ENCODE measurements at regions not wholly inside any gene's neighbourhood (a gene's known extent, or its start where the extent isn't known, plus 50 kb on each side); places are given as distances from the start of the nearest gene placed in this dataset.

GRCh38 chr14:101189266-101189665 lies 285.7 kb upstream of the RTL1 start:
- no peak for TF ChIP-seq EZH2 (IDR thresholded peaks at IDR 0.05)
- TF ChIP-seq POLR2AphosphoS5 (IDR thresholded peaks at IDR 0.05; ENCODE audit: low read depth, low read length): no peak
- TF ChIP-seq TCF7L2 (IDR thresholded peaks at IDR 0.05; ENCODE audit: borderline replicate concordance, extremely low read depth, insufficient read depth, insufficient read length): no peak
- TF ChIP-seq CTCF (IDR thresholded peaks at IDR 0.05 in 2 of 3, conservative IDR thresholded peaks at IDR 0.05 in 1 of 3; ENCODE audit: borderline replicate concordance in 1 of 3, insufficient read depth in 1 of 3, low read depth in 2 of 3, low read length in 2 of 3): no peak
- no peak for TF ChIP-seq EGR1 (IDR thresholded peaks at IDR 0.05; ENCODE audit: low read depth)
- TF ChIP-seq, protein P1, sequence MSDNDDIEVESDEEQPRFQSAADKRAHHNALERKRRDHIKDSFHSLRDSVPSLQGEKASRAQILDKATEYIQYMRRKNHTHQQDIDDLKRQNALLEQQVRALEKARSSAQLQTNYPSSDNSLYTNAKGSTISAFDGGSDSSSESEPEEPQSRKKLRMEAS (IDR thresholded peaks at IDR 0.05): no peak
- TF ChIP-seq POLR2A (IDR thresholded peaks at IDR 0.05; ENCODE audit: borderline replicate concordance, extremely low read depth, insufficient read depth, insufficient read length): no peak
- no peak for TF ChIP-seq ATF3 (IDR thresholded peaks at IDR 0.05)
- no peak for TF ChIP-seq ELF1 (IDR thresholded peaks at IDR 0.05; ENCODE audit: borderline replicate concordance, low read depth)
- TF ChIP-seq RAD21 (IDR thresholded peaks at IDR 0.05; ENCODE audit: low read depth): no peak
